B cell (primary cell): ENCODE measurements at regions not wholly inside any gene's neighbourhood (a gene's known extent, or its start where the extent isn't known, plus 50 kb on each side); places are given as distances from the start of the nearest gene placed in this dataset.

Experiments
- ATAC-seq: fragments of 200-7000 bp; cut with Tn5 transposase; one replicate; pipeline ENCODE4 v1.10.0; 2021; ENCODE audit warnings: low read depth, mild to moderate bottlenecking, moderate number of reproducible peaks, moderate library complexity
- CTCF ChIA-PET: fragments of 350-600 bp; sonication (Branson Sonifier 250); formaldehyde crosslinking; loops from one replicate; lab custom pipeline; 2021; ENCODE audit warnings: antibody characterized with exemption, inconsistent platforms; lab: Charles Lee
- POLR2A ChIA-PET: fragments of 350-600 bp; sonication (Branson Sonifier 250); formaldehyde crosslinking; loops from one replicate; lab custom pipeline; 2021; ENCODE audit warnings: antibody characterized with exemption; lab: Charles Lee
- DNase-seq: peaks from one replicate; pipeline ENCODE4 v3.0.0; 2013
- H2AFZ ChIP-seq: 2 replicates; pipeline ENCODE4 v1.6.1; 2012; ENCODE audit warnings: mild to moderate bottlenecking, low read depth, low read length; ENCODE audit not compliant: insufficient read depth, poor library complexity, severe bottlenecking
- H3K27ac ChIP-seq, 2 donors: 1 replicate in 1 of 2; 2 replicates in 1 of 2; pipeline ENCODE4 v1.5.1; 2012 to 2013; ENCODE audit warnings: low read length in 2 of 2, mild to moderate bottlenecking in 2 of 2, moderate library complexity in 1 of 2
- H3K27me3 ChIP-seq, 4 experiments: fragments of 200-600 bp in 1 of 4; sonication (generic) in 1 of 4; replicated peaks in 1 of 4; 1 replicate in 2 of 4; 2 replicates in 2 of 4; pipeline versions ENCODE4 v1.6.1 to v1.7.0; 2013 to 2016; ENCODE audit warnings: low read length in 3 of 4, mild to moderate bottlenecking in 2 of 4, mixed read lengths in 1 of 4, moderate library complexity in 1 of 4; ENCODE audit not compliant: insufficient read depth in 4 of 4, control insufficient read depth in 3 of 4; ENCODE audit errors: control extremely low read depth in 1 of 4
- H3K36me3 ChIP-seq, 2 experiments: replicated peaks in 1 of 2; 1 replicate in 1 of 2; 2 replicates in 1 of 2; pipeline versions ENCODE4 v1.6.1 to v1.7.1; 2013; ENCODE audit warnings: low read length in 1 of 2; ENCODE audit not compliant: insufficient read depth in 2 of 2, control insufficient read depth in 1 of 2; ENCODE audit errors: control extremely low read depth in 1 of 2, extremely low read depth in 1 of 2
- H3K4me1 ChIP-seq, 2 donors: fragments of 200-600 bp in 1 of 2; sonication (generic) in 1 of 2; 1 replicate in 1 of 2; 2 replicates in 1 of 2; pipeline versions ENCODE4 v1.5.1 to v1.6.1; 2013 to 2017; ENCODE audit warnings: low read length in 2 of 2; ENCODE audit not compliant: control insufficient read depth in 2 of 2, insufficient read depth in 2 of 2
- H3K4me2 ChIP-seq: replicated peaks from 2 replicates; pipeline ENCODE3; 2012; ENCODE audit warnings: mild to moderate bottlenecking, low read depth, low read length; ENCODE audit not compliant: poor library complexity, severe bottlenecking
- H3K4me3 ChIP-seq, 5 experiments: fragments of 200-600 bp in 1 of 5; sonication (generic) in 1 of 5; 1 replicate in 3 of 5; 2 replicates in 2 of 5; pipeline versions ENCODE4 v1.5.1 to v1.7.0; 2011 to 2016; ENCODE audit warnings: low read length in 4 of 5, mild to moderate bottlenecking in 4 of 5, low read depth in 2 of 5, control low read depth in 1 of 5, moderate library complexity in 1 of 5; ENCODE audit not compliant: insufficient read depth in 1 of 5; ENCODE audit errors: control extremely low read depth in 1 of 5, extremely low read depth in 1 of 5
- H3K79me2 ChIP-seq: fragments of 200-600 bp; sonication (generic); one replicate; pipeline ENCODE4 v1.6.0; 2016; ENCODE audit warnings: low read length; ENCODE audit not compliant: control insufficient read depth, insufficient read depth
- H3K9ac ChIP-seq: fragments of 200-600 bp; sonication (generic); 2 replicates; pipeline ENCODE4 v1.6.1; 2017; ENCODE audit warnings: mild to moderate bottlenecking, low read length, moderate library complexity
- H3K9me3 ChIP-seq, 3 donors: one replicate each; pipeline versions ENCODE4 v1.6.1 to v1.7.1; 2013; ENCODE audit warnings: low read length in 2 of 3; ENCODE audit not compliant: control insufficient read depth in 2 of 3, insufficient read depth in 1 of 3; ENCODE audit errors: control extremely low read depth in 1 of 3
- H4K20me1 ChIP-seq: 2 replicates; pipeline ENCODE4 v1.6.0; 2012; ENCODE audit warnings: mild to moderate bottlenecking, low read length; ENCODE audit not compliant: insufficient read depth, control insufficient read depth, poor library complexity, severe bottlenecking
- H3K27ac Mint-ChIP-seq: one replicate; pipeline ENCODE4 v1.8.0; 2021; ENCODE audit warnings: mixed read lengths
- H3K27me3 Mint-ChIP-seq: one replicate; pipeline ENCODE4 v1.8.0; 2021; ENCODE audit warnings: mixed read lengths
- H3K4me1 Mint-ChIP-seq: one replicate; pipeline ENCODE4 v1.8.0; 2021; ENCODE audit warnings: mixed read lengths
- H3K4me3 Mint-ChIP-seq: one replicate; pipeline ENCODE4 v1.8.0; 2021; ENCODE audit warnings: mixed read lengths
- H3K9me3 Mint-ChIP-seq: one replicate; pipeline ENCODE4 v1.8.0; 2022; ENCODE audit warnings: mixed read lengths; ENCODE audit not compliant: insufficient read depth
- CTCF ChIP-seq: fragments of 200-600 bp; IDR thresholded peaks from one replicate; pipeline ENCODE4 v1.8.0; 2022; ENCODE audit warnings: antibody characterized with exemption, mild to moderate bottlenecking
- EZH2 ChIP-seq: IDR thresholded peaks from 2 replicates; pipeline ENCODE4 v1.6.1; 2012; ENCODE audit warnings: borderline replicate concordance, low read depth, mild to moderate bottlenecking, moderate library complexity, low read length; ENCODE audit not compliant: insufficient read depth, poor library complexity, severe bottlenecking
- WGBS: methylation state at CpG from one replicate; pipeline ENCODE4 v1.1.5; 2013; ENCODE audit warnings: missing lambda C conversion rate; ENCODE audit not compliant: insufficient coverage; 5-methylcytosine and 5-hydroxymethylcytosine counted together
- intact Hi-C: fragments of 100-400 bp; cut with micrococcal nuclease; formaldehyde crosslinking; loops from one replicate; pipeline ENCODE4 v1.10.0; 2022

- H3K27me3 Mint-ChIP-seq: peaks cover 3% of the 10 kb centered on the region
- ChIA-PET POLR2A (no interaction called here), CTCF (interaction anchor here (0.5 to 1.3 kb wide), 2 partner anchors 335 to 550 kb away, joined by 3 to 4 read pairs; no protein-coding TSS in a partner anchor)
- Histone ChIP-seq H3K4me2 (no peak overlapping the region), H3K79me2 (no peaks in the 10 kb centered on the region), H3K27me3 (no peaks in the 10 kb centered on the region), H3K9ac (no peak overlapping the region), H3K4me1 (no peaks in the 10 kb centered on the region), H3K36me3 (no peaks in the 10 kb centered on the region), H3K27ac (no peak overlapping the region), H2AFZ (no peak overlapping the region), H3K4me3 (no peak overlapping the region), H3K9me3 (peaks cover 0 to 4% (median 0%) of the 10 kb centered on the region in 3 donors), H4K20me1 (no peaks in the 10 kb centered on the region)
- DNase-seq (no peak), ATAC-seq (no peak)
- no peak overlapping the region for H3K4me3 Mint-ChIP-seq
- H3K9me3 Mint-ChIP-seq: no peaks in the 10 kb centered on the region
- H3K27ac Mint-ChIP-seq: no peak overlapping the region
- intact Hi-C loops: no loop called here
- 8% methylated on average over 1 of the region's 2 CpGs for whole genome bisulfite sequencing
- no peak for TF ChIP-seq CTCF
- TF ChIP-seq EZH2: no peak
- peaks cover 8% of the 10 kb centered on the region for H3K4me1 Mint-ChIP-seq
Measured at GRCh38 chr3:40920041-40920440, 279.3 kb upstream of the CTNNB1 start.

GRCh38 chr3:40921251-40921650, 278.1 kb upstream of the CTNNB1 start:
- no peak for TF ChIP-seq CTCF
- TF ChIP-seq EZH2: no peak
- no peaks in the 10 kb centered on the region for H3K27me3 ChIP-seq
- no peaks in the 10 kb centered on the region for H4K20me1 ChIP-seq
- ATAC-seq: no peak
- H3K36me3 ChIP-seq: no peaks in the 10 kb centered on the region
- DNase-seq: no peak
- H2AFZ ChIP-seq: no peak overlapping the region
- Mint-ChIP-seq H3K4me1 (peaks cover 11% of the 10 kb centered on the region), H3K4me3 (no peak overlapping the region), H3K27me3 (peaks cover 4% of the 10 kb centered on the region), H3K9me3 (no peaks in the 10 kb centered on the region), H3K27ac (no peak overlapping the region)
- H3K4me1 ChIP-seq: no peaks in the 10 kb centered on the region
- H3K9me3 ChIP-seq: peaks cover 0 to 4% (median 0%) of the 10 kb centered on the region in 3 donors
- no peak overlapping the region for H3K27ac ChIP-seq
- ChIA-PET POLR2A (no interaction called here), CTCF (interaction anchor here (0.7 to 1.3 kb wide), 2 partner anchors 190 to 341 kb away, joined by 3 read pairs; no protein-coding TSS in a partner anchor)
- no peak overlapping the region for H3K4me3 ChIP-seq
- no peaks in the 10 kb centered on the region for H3K79me2 ChIP-seq
- no peak overlapping the region for H3K4me2 ChIP-seq
- intact Hi-C loops: no loop called here
- H3K9ac ChIP-seq: no peak overlapping the region
- 100% methylated on average over 1 of the region's 3 CpGs for WGBS
